GM12878 (cell line): ENCODE measurements at regions not wholly inside any gene's neighbourhood (a gene's known extent, or its start where the extent isn't known, plus 50 kb on each side); places are given as distances from the start of the nearest gene placed in this dataset.

ENCODE experiments used
- ATAC-seq: fragments of 200-7000 bp; cut with Tn5 transposase; 3 replicates; pipeline ENCODE4 v1.9.1; 2020; ENCODE audit warnings: mild to moderate bottlenecking, moderate library complexity
- BruUV-seq: library from RNA; stranded (reverse); fragments of 400-500 nt; replicated peaks from 2 replicates; lab custom pipeline; 2021; lab: Mats Ljungman, UMichigan
- CTCF ChIA-PET: fragments of 300-600 bp; sonication (Branson Sonifier 250); formaldehyde crosslinking; extraction: SDS; loops from one replicate; lab custom pipeline; 2021; ENCODE audit warnings: inconsistent platforms; lab: Yijun Ruan, JAX
- POLR2A ChIA-PET: fragments of 350-600 bp; formaldehyde crosslinking; extraction: SDS; loops from one replicate; lab custom pipeline; 2021; ENCODE audit warnings: inconsistent platforms; lab: Charles Lee
- RAD21 ChIA-PET: fragments of 300-600 bp; sonication (Branson Sonifier 250); formaldehyde crosslinking; loops from one replicate; lab custom pipeline; 2023; ENCODE audit warnings: antibody characterized with exemption; ENCODE audit not compliant: unreplicated experiment; lab: Charles Lee
- SMC1A ChIA-PET: fragments of 300-600 bp; sonication (Branson Sonifier 250); formaldehyde crosslinking; loops from one replicate; lab custom pipeline; 2023; ENCODE audit not compliant: unreplicated experiment, uncharacterized antibody; lab: Charles Lee
- DNase-seq: peaks from one replicate; pipeline ENCODE4 v3.0.0-alpha.2; 2011; ENCODE audit warnings: low read depth, low spot score
- FAIRE-seq: peaks from 3 replicates; lab custom pipeline; 2011; peaks lifted over from hg19 to GRCh38; lab: Jason Lieb, UNC
- H2AFZ ChIP-seq: 2 replicates; pipeline ENCODE4 v1.6.0; 2011; ENCODE audit warnings: low read depth, low read length, control low read depth; ENCODE audit not compliant: control insufficient read depth
- H3K27ac ChIP-seq: 2 replicates; pipeline ENCODE4 v1.5.1; 2011; ENCODE audit warnings: control low read depth; ENCODE audit not compliant: control insufficient read depth, insufficient read depth
- H3K27me3 ChIP-seq, 2 experiments: replicated peaks in 1 of 2; 2 replicates each; pipeline versions ENCODE4 v1.6.0 to v1.6.1; 2011; ENCODE audit warnings: low read length in 1 of 2; ENCODE audit not compliant: control insufficient read depth in 2 of 2, insufficient read depth in 2 of 2
- H3K36me3 ChIP-seq, 2 experiments: 2 replicates each; pipeline ENCODE4 v1.5.1; 2011; ENCODE audit warnings: low read length in 1 of 2; ENCODE audit not compliant: control insufficient read depth in 2 of 2, insufficient read depth in 2 of 2
- H3K4me1 ChIP-seq: 2 replicates; pipeline ENCODE4 v1.6.1; 2011; ENCODE audit warnings: mild to moderate bottlenecking, low read length, moderate library complexity, mixed read lengths; ENCODE audit not compliant: control insufficient read depth, insufficient read depth
- H3K4me2 ChIP-seq: 2 replicates; pipeline ENCODE4 v1.6.0; 2011; ENCODE audit warnings: control low read depth; ENCODE audit not compliant: control insufficient read depth, insufficient read depth
- H3K4me3 ChIP-seq: fragments of 200-600 bp; sonication (generic); 2 replicates; pipeline ENCODE4 v1.5.1; 2016
- H3K79me2 ChIP-seq: 2 replicates; pipeline ENCODE4 v1.6.0; 2011; ENCODE audit warnings: low read length; ENCODE audit not compliant: control insufficient read depth, insufficient read depth
- H3K9ac ChIP-seq: 2 replicates; pipeline ENCODE4 v1.8.0; 2011; ENCODE audit warnings: low read length, control low read depth, mixed read lengths; ENCODE audit not compliant: control insufficient read depth, insufficient read depth
- H3K9me3 ChIP-seq: replicated peaks from 3 replicates; pipeline ENCODE4 v1.5.1; 2011; ENCODE audit warnings: mild to moderate bottlenecking, low read length; ENCODE audit not compliant: control insufficient read depth, insufficient read depth
- H4K20me1 ChIP-seq: 2 replicates; pipeline ENCODE4 v1.6.0; 2011; ENCODE audit not compliant: control insufficient read depth, insufficient read depth
- ATF7 ChIP-seq: fragments of 450-650 bp; IDR thresholded peaks from 2 replicates; pipeline ENCODE4 v1.6.1; 2016; ENCODE audit warnings: low read depth, mild to moderate bottlenecking
- CBX5 ChIP-seq: sonication (generic); IDR thresholded peaks from 2 replicates; pipeline ENCODE4 v1.6.1; 2016; ENCODE audit warnings: low read depth, moderate library complexity, mild to moderate bottlenecking, inconsistent platforms
- IKZF2 ChIP-seq, 2 experiments: fragments of 450-650 bp; IDR thresholded peaks; 2 replicates each; pipeline ENCODE4 v1.6.1; 2017; ENCODE audit warnings: mild to moderate bottlenecking in 2 of 2, moderate library complexity in 2 of 2
- KLF5 ChIP-seq: fragments of 450-650 bp; IDR thresholded peaks from 2 replicates; pipeline ENCODE4 v1.6.1; 2014; ENCODE audit warnings: mild to moderate bottlenecking; ENCODE audit not compliant: partially characterized antibody
- MYB ChIP-seq: fragments of 150-350 bp; IDR thresholded peaks from 2 replicates; pipeline ENCODE4 v1.6.1; 2014; ENCODE audit warnings: mild to moderate bottlenecking, low read depth, low read length, borderline replicate concordance
- NRF1 ChIP-seq: conservative IDR thresholded peaks from 2 replicates; pipeline ENCODE4 v1.6.1; 2011; ENCODE audit warnings: mild to moderate bottlenecking, low read depth, low read length, improper control_type of control experiment
- SIX5 ChIP-seq: IDR thresholded peaks from 2 replicates; pipeline ENCODE4 v1.6.1; 2011; ENCODE audit warnings: mild to moderate bottlenecking, low read depth, low read length, moderate library complexity; ENCODE audit not compliant: severe bottlenecking
- SPI1 ChIP-seq: IDR thresholded peaks from 2 replicates; pipeline ENCODE4 v1.6.1; 2011; ENCODE audit warnings: low read depth, mild to moderate bottlenecking, low read length, moderate library complexity, borderline replicate concordance; ENCODE audit not compliant: insufficient read depth
- SRF ChIP-seq, 2 experiments: IDR thresholded peaks; 2 replicates each; pipeline ENCODE4 v1.6.1; 2011; ENCODE audit warnings: low read depth in 2 of 2, low read length in 2 of 2, mild to moderate bottlenecking in 1 of 2, moderate library complexity in 1 of 2
- SUPT20H ChIP-seq: IDR thresholded peaks from 2 replicates; pipeline ENCODE4 v1.6.1; 2011; ENCODE audit warnings: low read depth, mild to moderate bottlenecking, low read length, moderate library complexity, borderline replicate concordance; ENCODE audit not compliant: control insufficient read depth
- TAF1 ChIP-seq: IDR thresholded peaks from 2 replicates; pipeline ENCODE4 v1.6.1; 2011; ENCODE audit warnings: mild to moderate bottlenecking, low read depth, low read length, borderline replicate concordance
- WGBS: methylation state at CpG from one replicate; pipeline ENCODE4 v1.1.6; 2016; ENCODE audit warnings: low lambda C conversion rate; ENCODE audit not compliant: insufficient replicate concordance, insufficient coverage; ENCODE audit errors: missing lambda C conversion rate; 5-methylcytosine and 5-hydroxymethylcytosine counted together
- in situ Hi-C: fragments of 300-500 bp; cut with MboI; formaldehyde crosslinking; loops from 9 replicates; pipeline ENCODE4 v1.14.3; 2018; ENCODE audit warnings: mixed read lengths
- intact Hi-C: fragments of 100-400 bp; cut with micrococcal nuclease; formaldehyde crosslinking; loops from one replicate; pipeline ENCODE4 v1.14.2; 2022; ENCODE audit not compliant: unreplicated experiment
- TF ChIP-seq, protein P1 (sequence below): fragments of 450-650 bp; IDR thresholded peaks from 2 replicates; pipeline ENCODE4 v1.6.1; 2018; ENCODE audit warnings: mild to moderate bottlenecking, low read depth, moderate library complexity; ENCODE audit not compliant: partially characterized antibody
- TF ChIP-seq, protein P2 (sequence below): IDR thresholded peaks from 2 replicates; pipeline ENCODE4 v1.6.1; 2011; ENCODE audit warnings: mild to moderate bottlenecking, low read depth, low read length, moderate library complexity; ENCODE audit not compliant: insufficient replicate concordance

DNA sequence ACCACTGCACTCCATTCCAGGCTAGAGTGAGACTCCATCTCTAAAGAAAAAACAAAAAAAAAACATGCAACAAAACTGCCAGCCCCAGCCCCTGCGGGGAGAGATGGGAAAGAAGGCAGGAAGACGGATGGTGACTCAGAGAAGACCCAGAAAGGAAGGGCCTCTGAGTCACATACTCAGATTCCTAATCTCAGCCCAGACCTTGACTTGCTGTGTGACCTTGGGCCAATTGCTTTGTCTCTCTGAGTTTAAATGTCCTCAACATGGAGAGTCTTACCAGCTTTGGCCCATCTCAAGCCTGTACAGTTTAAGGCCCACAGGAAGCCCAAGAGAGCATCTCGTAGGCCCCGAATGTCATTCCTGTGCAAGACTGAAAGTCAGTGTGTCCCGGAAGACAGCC, 86.5 kb upstream of the LHX1 start:
- DNase-seq = no peak
- no peak for TF ChIP-seq IKZF2 (IDR thresholded peaks at IDR 0.05)
- no peak for TF ChIP-seq SPI1
- no peak for TF ChIP-seq KLF5
- no peak for TF ChIP-seq SUPT20H
- no peak for TF ChIP-seq ATF7
- TF ChIP-seq NRF1 = no peak
- TF ChIP-seq TAF1 = no peak
- no peak for TF ChIP-seq MYB
- TF ChIP-seq, protein P1, sequence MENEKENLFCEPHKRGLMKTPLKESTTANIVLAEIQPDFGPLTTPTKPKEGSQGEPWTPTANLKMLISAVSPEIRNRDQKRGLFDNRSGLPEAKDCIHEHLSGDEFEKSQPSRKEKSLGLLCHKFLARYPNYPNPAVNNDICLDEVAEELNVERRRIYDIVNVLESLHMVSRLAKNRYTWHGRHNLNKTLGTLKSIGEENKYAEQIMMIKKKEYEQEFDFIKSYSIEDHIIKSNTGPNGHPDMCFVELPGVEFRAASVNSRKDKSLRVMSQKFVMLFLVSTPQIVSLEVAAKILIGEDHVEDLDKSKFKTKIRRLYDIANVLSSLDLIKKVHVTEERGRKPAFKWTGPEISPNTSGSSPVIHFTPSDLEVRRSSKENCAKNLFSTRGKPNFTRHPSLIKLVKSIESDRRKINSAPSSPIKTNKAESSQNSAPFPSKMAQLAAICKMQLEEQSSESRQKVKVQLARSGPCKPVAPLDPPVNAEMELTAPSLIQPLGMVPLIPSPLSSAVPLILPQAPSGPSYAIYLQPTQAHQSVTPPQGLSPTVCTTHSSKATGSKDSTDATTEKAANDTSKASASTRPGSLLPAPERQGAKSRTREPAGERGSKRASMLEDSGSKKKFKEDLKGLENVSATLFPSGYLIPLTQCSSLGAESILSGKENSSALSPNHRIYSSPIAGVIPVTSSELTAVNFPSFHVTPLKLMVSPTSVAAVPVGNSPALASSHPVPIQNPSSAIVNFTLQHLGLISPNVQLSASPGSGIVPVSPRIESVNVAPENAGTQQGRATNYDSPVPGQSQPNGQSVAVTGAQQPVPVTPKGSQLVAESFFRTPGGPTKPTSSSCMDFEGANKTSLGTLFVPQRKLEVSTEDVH = no peak
- TF ChIP-seq CBX5 = no peak
- TF ChIP-seq, protein P2, sequence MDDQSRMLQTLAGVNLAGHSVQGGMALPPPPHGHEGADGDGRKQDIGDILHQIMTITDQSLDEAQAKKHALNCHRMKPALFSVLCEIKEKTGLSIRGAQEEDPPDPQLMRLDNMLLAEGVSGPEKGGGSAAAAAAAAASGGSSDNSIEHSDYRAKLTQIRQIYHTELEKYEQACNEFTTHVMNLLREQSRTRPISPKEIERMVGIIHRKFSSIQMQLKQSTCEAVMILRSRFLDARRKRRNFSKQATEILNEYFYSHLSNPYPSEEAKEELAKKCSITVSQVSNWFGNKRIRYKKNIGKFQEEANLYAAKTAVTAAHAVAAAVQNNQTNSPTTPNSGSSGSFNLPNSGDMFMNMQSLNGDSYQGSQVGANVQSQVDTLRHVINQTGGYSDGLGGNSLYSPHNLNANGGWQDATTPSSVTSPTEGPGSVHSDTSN = no peak
- TF ChIP-seq SIX5 = no peak
- no peak for TF ChIP-seq SRF (IDR thresholded peaks at IDR 0.05; ENCODE audit: low read depth in 2 of 2, low read length in 2 of 2)
- no peak for ATAC-seq
- intact Hi-C loops = no loop called here
- H4K20me1 ChIP-seq = no peaks in the 10 kb centered on the region
- RAD21 ChIA-PET = no interaction called here
- no peak overlapping the region for H3K4me3 ChIP-seq
- no peaks in the 10 kb centered on the region for H3K9me3 ChIP-seq
- no peak overlapping the region for H3K9ac ChIP-seq
- in situ Hi-C loops = no loop called here
- H2AFZ ChIP-seq = no peak overlapping the region
- peaks cover 18% of the 10 kb centered on the region for H3K4me1 ChIP-seq
- H3K4me2 ChIP-seq = no peak overlapping the region
- no peaks in the 10 kb centered on the region for H3K79me2 ChIP-seq
- POLR2A ChIA-PET = no interaction called here
- WGBS = 65% methylated on average over 5 of the region's 5 CpGs
- no peak overlapping the region for H3K27ac ChIP-seq
- H3K36me3 ChIP-seq = no peaks in the 10 kb centered on the region
- FAIRE-seq = no peak
- BruUV-seq = no TSS peak
- SMC1A ChIA-PET = no interaction called here
- no peaks in the 10 kb centered on the region for H3K27me3 ChIP-seq
- CTCF ChIA-PET = no interaction called here
